ENCODE measurements at regions not wholly inside any gene's neighbourhood (a gene's known extent, or its start where the extent isn't known, plus 50 kb on each side); places are given as distances from the start of the nearest gene placed in this dataset.

DNA sequence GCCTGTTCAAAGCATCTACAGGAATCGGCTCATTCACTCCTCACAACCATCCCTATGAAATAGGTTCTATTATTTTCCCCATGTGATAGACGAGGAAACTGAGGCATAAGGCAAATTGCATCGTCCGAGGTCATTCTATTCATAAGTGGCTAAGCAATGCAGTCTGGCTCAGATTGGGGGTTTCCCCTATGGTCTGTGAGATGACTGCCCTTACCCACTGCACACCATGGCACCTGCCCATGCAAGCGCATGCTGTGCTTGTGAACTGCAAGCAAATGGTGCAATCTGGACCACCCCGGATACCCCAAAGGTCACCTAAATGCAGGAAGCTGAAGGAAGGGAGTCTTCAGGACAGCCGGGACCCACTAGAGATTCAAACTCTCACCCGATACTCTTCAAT is 123.4 kb upstream of the SOD1 start:
- no peak for TF ChIP-seq EZH2 (IDR thresholded peaks at IDR 0.05)
- no peak for TF ChIP-seq POLR2AphosphoS5 (IDR thresholded peaks at IDR 0.05; ENCODE audit: borderline replicate concordance, low read depth, low read length)
- TF ChIP-seq FOXP2 (optimal IDR thresholded peaks at IDR 0.05; ENCODE audit: control extremely low read depth, extremely low read length, insufficient read depth), result no peak

Measured in SK-N-MC (cell line).